ENCODE measurements at regions not wholly inside any gene's neighbourhood (a gene's known extent, or its start where the extent isn't known, plus 50 kb on each side); places are given as distances from the start of the nearest gene placed in this dataset.

GRCh38 chr1:29730623-29731022, 494.3 kb downstream of the PTPRU start:
- no peak for TF ChIP-seq CTCF (IDR thresholded peaks at IDR 0.05; ENCODE audit: control insufficient read depth, insufficient read depth, low read depth, low read length, missing control alignments)
- H3K4me3 ChIP-seq (ENCODE audit: control insufficient read depth, low read depth, low read length) = no peak overlapping the region
- no peak for DNase-seq (ENCODE audit: low read depth)

GRCh38 chr1:29729281-29729680, 493.0 kb downstream of the PTPRU start:
- DNase-seq (ENCODE audit: low read depth) = no peak
- H3K4me3 ChIP-seq (ENCODE audit: control insufficient read depth, low read depth, low read length) = no peak overlapping the region
- TF ChIP-seq CTCF (IDR thresholded peaks at IDR 0.05; ENCODE audit: control insufficient read depth, insufficient read depth, low read depth, low read length, missing control alignments) = no peak

GRCh38 chr1:29728703-29729102, 492.4 kb downstream of the PTPRU start:
- no peak for DNase-seq (ENCODE audit: low read depth)

GRCh38 chr1:29725262-29725661, 488.9 kb downstream of the PTPRU start:
- no peak for DNase-seq (ENCODE audit: low read depth)
- no peak overlapping the region for H3K4me3 ChIP-seq (ENCODE audit: control insufficient read depth, low read depth, low read length)
- no peak for TF ChIP-seq CTCF (IDR thresholded peaks at IDR 0.05; ENCODE audit: control insufficient read depth, insufficient read depth, low read depth, low read length, missing control alignments)

More at GRCh38 chr1:29728703-29729102, 492.4 kb downstream of the PTPRU start:
- H3K4me3 ChIP-seq (ENCODE audit: control insufficient read depth, low read depth, low read length) = no peak overlapping the region
- no peak for TF ChIP-seq CTCF (IDR thresholded peaks at IDR 0.05; ENCODE audit: control insufficient read depth, insufficient read depth, low read depth, low read length, missing control alignments)

GRCh38 chr1:29722598-29722997, 486.3 kb downstream of the PTPRU start:
- H3K4me3 ChIP-seq (ENCODE audit: control insufficient read depth, low read depth, low read length) = no peak overlapping the region
- no peak for DNase-seq (ENCODE audit: low read depth)
- no peak for TF ChIP-seq CTCF (IDR thresholded peaks at IDR 0.05; ENCODE audit: control insufficient read depth, insufficient read depth, low read depth, low read length, missing control alignments)

- no peak for TF ChIP-seq CTCF (IDR thresholded peaks at IDR 0.05; ENCODE audit: control insufficient read depth, insufficient read depth, low read depth, low read length, missing control alignments)
- H3K4me3 ChIP-seq (ENCODE audit: control insufficient read depth, low read depth, low read length) = no peak overlapping the region
- no peak for DNase-seq (ENCODE audit: low read depth)
Observed at GRCh38 chr1:29719253-29719652, 482.9 kb downstream of the PTPRU start.

- no peak for TF ChIP-seq CTCF (IDR thresholded peaks at IDR 0.05; ENCODE audit: control insufficient read depth, insufficient read depth, low read depth, low read length, missing control alignments)
- H3K4me3 ChIP-seq (ENCODE audit: control insufficient read depth, low read depth, low read length) = no peak overlapping the region
- no peak for DNase-seq (ENCODE audit: low read depth)
Observed at GRCh38 chr1:29718791-29719190, 482.5 kb downstream of the PTPRU start.

Data from AG09309 (cell line).